ENCODE measurements at regions not wholly inside any gene's neighbourhood (a gene's known extent, or its start where the extent isn't known, plus 50 kb on each side); places are given as distances from the start of the nearest gene placed in this dataset.

DNA sequence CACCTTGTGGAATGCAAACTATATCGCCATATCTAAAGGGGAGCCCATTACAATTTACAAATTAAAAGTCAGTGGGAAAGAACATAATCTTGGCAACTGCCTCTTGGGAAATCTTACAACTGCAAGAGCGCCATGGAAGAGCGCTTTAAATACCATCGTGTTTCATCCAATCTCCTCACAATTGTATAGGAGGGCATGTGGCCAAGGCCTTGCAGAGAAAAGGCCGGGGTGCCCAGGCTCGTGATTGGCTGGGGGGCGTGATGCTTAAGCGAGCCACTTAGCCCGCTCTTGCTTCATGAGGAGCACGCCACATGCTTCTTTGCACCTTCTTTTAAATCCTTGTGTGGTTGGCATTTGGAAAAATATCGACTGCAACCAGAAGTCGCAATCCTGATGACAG is 69.8 kb upstream of the NFIB start:
- no peak for DNase-seq (ENCODE audit: low read depth, low spot score)
- TF ChIP-seq, protein P1, sequence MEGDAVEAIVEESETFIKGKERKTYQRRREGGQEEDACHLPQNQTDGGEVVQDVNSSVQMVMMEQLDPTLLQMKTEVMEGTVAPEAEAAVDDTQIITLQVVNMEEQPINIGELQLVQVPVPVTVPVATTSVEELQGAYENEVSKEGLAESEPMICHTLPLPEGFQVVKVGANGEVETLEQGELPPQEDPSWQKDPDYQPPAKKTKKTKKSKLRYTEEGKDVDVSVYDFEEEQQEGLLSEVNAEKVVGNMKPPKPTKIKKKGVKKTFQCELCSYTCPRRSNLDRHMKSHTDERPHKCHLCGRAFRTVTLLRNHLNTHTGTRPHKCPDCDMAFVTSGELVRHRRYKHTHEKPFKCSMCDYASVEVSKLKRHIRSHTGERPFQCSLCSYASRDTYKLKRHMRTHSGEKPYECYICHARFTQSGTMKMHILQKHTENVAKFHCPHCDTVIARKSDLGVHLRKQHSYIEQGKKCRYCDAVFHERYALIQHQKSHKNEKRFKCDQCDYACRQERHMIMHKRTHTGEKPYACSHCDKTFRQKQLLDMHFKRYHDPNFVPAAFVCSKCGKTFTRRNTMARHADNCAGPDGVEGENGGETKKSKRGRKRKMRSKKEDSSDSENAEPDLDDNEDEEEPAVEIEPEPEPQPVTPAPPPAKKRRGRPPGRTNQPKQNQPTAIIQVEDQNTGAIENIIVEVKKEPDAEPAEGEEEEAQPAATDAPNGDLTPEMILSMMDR (conservative IDR thresholded peaks at IDR 0.05): no peak
- no peak overlapping the region for H3K4me3 Mint-ChIP-seq
- no peaks in the 10 kb centered on the region for H3K4me1 Mint-ChIP-seq
- H3K9me3 Mint-ChIP-seq: no peaks in the 10 kb centered on the region
- no peak overlapping the region for H3K27ac Mint-ChIP-seq (ENCODE audit: unreplicated experiment)
- H3K36me3 Mint-ChIP-seq (ENCODE audit: low read depth): no peaks in the 10 kb centered on the region
- no peaks in the 10 kb centered on the region for H3K27me3 Mint-ChIP-seq (ENCODE audit: low read depth)

DNA sequence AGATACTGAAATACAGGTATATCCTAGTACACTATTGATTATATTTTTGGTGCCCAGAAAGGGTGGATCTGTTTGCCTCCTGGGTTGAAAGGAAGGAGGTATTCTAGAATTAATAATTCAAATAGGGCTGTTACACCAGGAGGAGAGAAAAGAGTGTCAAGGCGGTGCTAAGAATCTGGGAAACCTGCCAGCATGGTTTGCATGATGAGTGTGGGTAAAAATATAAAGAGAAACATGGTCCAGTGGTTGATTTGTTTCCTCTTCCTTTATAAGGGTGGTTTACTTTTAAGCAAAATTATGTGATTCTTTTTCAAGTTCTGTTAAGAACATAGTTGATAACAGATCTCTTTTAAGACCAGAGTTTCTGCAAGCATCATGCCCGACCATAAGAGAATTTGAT is 69.4 kb upstream of the NFIB start:
- TF ChIP-seq, protein P1 (conservative IDR thresholded peaks at IDR 0.05): no peak
- Mint-ChIP-seq H3K36me3 (ENCODE audit: low read depth) (no peaks in the 10 kb centered on the region), H3K4me3 (no peak overlapping the region), H3K27me3 (ENCODE audit: low read depth) (no peaks in the 10 kb centered on the region), H3K4me1 (no peaks in the 10 kb centered on the region), H3K27ac (ENCODE audit: unreplicated experiment) (no peak overlapping the region), H3K9me3 (no peaks in the 10 kb centered on the region)
- DNase-seq (ENCODE audit: low read depth, low spot score): no peak

DNA sequence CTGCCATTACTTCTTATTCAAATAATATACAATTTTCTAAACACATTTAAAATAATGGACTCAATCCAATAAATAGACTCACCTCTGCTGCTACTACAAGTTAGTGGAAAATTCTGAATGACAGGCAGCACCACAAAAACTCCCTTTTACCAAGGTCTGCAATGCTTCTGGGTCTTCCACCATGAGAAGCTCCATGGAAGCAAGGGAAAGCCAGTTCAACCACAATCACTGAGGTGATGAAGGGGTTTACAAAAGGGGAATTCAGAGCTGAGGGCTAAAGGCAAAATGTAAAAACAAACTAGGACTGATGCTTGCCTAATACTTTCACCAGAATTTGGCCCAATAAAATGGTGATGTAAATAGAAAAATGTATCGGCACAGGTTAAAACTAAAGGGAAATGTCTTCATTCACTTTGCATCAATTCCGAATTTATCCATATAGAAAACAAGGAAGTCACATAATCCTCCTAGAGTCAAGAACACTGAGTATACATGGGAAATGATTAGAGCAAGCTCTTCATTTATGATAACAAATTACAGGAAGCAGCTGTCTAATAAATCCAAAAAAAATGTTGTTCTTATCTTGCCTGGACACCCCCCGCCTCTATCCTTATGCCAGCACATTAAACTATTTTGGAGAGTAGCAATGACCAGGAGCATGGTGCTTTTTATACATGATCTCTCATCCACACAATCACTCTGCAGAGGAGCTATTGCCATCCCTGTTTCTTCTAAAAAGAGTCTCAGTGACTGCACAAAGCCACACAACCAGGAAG is 66.3 kb upstream of the NFIB start:
- no peak overlapping the region for H3K4me3 Mint-ChIP-seq
- no peak for DNase-seq (ENCODE audit: low read depth, low spot score)
- H3K27me3 Mint-ChIP-seq (ENCODE audit: low read depth): no peaks in the 10 kb centered on the region
- no peak overlapping the region for H3K27ac Mint-ChIP-seq (ENCODE audit: unreplicated experiment)
- H3K4me1 Mint-ChIP-seq: no peaks in the 10 kb centered on the region
- TF ChIP-seq, protein P1 (conservative IDR thresholded peaks at IDR 0.05): no peak
- no peaks in the 10 kb centered on the region for H3K36me3 Mint-ChIP-seq (ENCODE audit: low read depth)
- no peaks in the 10 kb centered on the region for H3K9me3 Mint-ChIP-seq

DNA sequence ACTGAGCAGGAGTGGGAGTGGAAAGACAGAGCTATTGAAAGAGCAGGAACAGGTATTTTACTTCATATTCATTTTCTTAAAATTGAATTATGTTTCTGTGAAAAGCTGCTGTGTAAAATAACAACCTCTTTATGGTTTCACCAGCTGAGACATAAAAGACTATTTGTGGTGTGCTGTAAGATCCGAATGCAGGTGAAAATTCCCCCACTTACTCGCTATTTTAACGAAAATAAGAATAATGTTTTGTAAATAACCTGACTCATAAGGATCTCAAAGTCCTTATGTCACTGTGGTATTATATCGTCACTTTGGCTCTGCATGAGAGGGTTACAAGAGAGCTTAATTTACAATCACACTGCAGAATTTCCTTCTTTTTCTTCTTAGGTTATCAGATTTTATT is 65.3 kb upstream of the NFIB start:
- Mint-ChIP-seq H3K4me1 (peaks cover under 1% of the 10 kb centered on the region), H3K4me3 (no peak overlapping the region), H3K27me3 (ENCODE audit: low read depth) (no peaks in the 10 kb centered on the region), H3K9me3 (no peaks in the 10 kb centered on the region), H3K36me3 (ENCODE audit: low read depth) (no peaks in the 10 kb centered on the region), H3K27ac (ENCODE audit: unreplicated experiment) (no peak overlapping the region)
- TF ChIP-seq, protein P1 (conservative IDR thresholded peaks at IDR 0.05): no peak
- DNase-seq (ENCODE audit: low read depth, low spot score): no peak

DNA sequence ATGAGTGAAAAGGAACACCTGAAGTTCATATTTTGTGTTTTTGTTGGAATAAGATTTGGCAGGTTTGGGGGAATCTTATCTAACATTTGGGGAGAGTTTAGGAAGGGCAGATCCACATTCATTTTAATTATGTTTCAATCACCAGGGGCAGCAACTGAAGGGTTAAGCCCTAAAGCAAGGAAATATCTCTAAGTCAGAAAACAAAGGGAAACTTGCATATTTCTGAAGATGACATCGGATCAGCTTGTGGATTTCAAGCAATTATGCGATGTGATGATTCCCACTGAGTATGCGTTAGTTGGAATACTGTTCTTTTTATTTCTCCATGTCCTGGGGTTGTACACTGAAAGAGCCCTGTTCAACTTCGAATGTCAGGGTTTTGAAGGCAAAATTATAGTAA is 59.8 kb upstream of the NFIB start:
- H3K36me3 Mint-ChIP-seq (ENCODE audit: low read depth): no peaks in the 10 kb centered on the region
- no peaks in the 10 kb centered on the region for H3K9me3 Mint-ChIP-seq
- TF ChIP-seq, protein P1 (conservative IDR thresholded peaks at IDR 0.05): no peak
- no peak overlapping the region for H3K4me3 Mint-ChIP-seq
- H3K27me3 Mint-ChIP-seq (ENCODE audit: low read depth): no peaks in the 10 kb centered on the region
- peaks cover 19% of the 10 kb centered on the region for H3K4me1 Mint-ChIP-seq
- H3K27ac Mint-ChIP-seq (ENCODE audit: unreplicated experiment): no peak overlapping the region
- no peak for DNase-seq (ENCODE audit: low read depth, low spot score)
